Ectodermal cell (in vitro differentiated cells): ENCODE measurements at regions not wholly inside any gene's neighbourhood (a gene's known extent, or its start where the extent isn't known, plus 50 kb on each side); places are given as distances from the start of the nearest gene placed in this dataset.

ENCODE experiments used
- H3K27ac ChIP-seq: 2 replicates; pipeline ENCODE4 v1.7.0; 2013; ENCODE audit warnings: mild to moderate bottlenecking, low read depth, low read length; ENCODE audit not compliant: insufficient read depth, poor library complexity, severe bottlenecking
- H3K27me3 ChIP-seq: 2 replicates; pipeline ENCODE4 v1.7.0; 2013; ENCODE audit warnings: mild to moderate bottlenecking, low read length; ENCODE audit not compliant: insufficient read depth, control insufficient read depth, poor library complexity, severe bottlenecking
- H3K36me3 ChIP-seq: one replicate; pipeline ENCODE4 v1.7.0; 2013; ENCODE audit warnings: low read length; ENCODE audit not compliant: control insufficient read depth, insufficient read depth
- H3K4me1 ChIP-seq: one replicate; pipeline ENCODE4 v1.7.0; 2013; ENCODE audit warnings: low read length; ENCODE audit not compliant: control insufficient read depth, insufficient read depth
- H3K4me3 ChIP-seq: 2 replicates; pipeline ENCODE4 v1.7.0; 2013; ENCODE audit warnings: low read depth, low read length, control low read depth; ENCODE audit not compliant: insufficient read depth
- H3K9me3 ChIP-seq: 2 replicates; pipeline ENCODE4 v1.7.0; 2013; ENCODE audit warnings: mild to moderate bottlenecking, low read length, moderate library complexity; ENCODE audit not compliant: control insufficient read depth
- WGBS, 2 experiments: methylation state at CpG; one replicate each; pipeline ENCODE4 v1.1.7; 2013; ENCODE audit warnings: missing lambda C conversion rate in 2 of 2; 5-methylcytosine and 5-hydroxymethylcytosine counted together

GRCh38 chr12:85352016-85352415, 72.0 kb downstream of the ALX1 start:
- Histone ChIP-seq H3K27ac (no peak overlapping the region), H3K4me3 (no peak overlapping the region), H3K36me3 (no peaks in the 10 kb centered on the region), H3K27me3 (no peaks in the 10 kb centered on the region), H3K9me3 (no peaks in the 10 kb centered on the region), H3K4me1 (no peaks in the 10 kb centered on the region)

DNA sequence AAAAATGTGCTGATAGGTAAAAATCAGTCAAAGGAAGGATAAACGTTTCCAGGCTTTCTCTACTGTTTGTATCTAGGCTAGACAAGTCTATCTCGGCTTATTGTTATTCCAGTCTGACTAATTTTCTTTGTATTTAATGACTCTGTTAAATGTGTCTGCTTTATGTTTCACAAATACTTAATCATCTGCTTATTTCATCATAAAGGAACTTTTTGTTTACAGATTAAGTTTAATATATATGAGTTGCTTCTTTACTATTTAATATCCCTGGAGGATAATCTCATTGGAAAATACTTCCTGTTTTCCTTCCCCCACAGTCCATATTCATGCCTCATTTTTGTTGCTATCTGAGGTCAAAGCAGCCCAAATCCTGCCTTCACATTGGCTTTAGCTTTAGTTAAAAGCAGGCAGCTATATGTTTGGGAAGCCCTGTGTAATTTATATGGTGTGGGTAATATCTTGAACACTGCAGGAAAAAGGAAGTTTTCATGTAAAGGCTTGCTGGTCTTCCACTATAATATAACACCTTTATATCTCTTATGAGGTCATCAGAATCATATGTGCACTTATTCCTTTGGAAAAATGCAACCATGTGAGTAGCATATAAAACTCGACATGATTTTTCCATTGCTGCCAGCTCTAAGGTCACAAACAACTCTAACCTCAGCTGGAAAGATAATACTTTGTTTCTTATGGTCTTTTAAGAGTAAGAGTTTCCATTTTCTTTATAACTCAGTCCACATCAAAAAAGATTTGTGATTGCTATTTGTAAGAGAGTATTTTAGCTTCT, 76.8 kb downstream of the ALX1 start:
- H3K4me1 ChIP-seq, result no peaks in the 10 kb centered on the region
- no peak overlapping the region for H3K27ac ChIP-seq
- H3K27me3 ChIP-seq, result no peaks in the 10 kb centered on the region
- H3K36me3 ChIP-seq, result no peaks in the 10 kb centered on the region
- no peaks in the 10 kb centered on the region for H3K9me3 ChIP-seq
- WGBS, 2 experiments, result 84 to 92% methylated on average over 2 to 3 of the region's 3 CpGs
- H3K4me3 ChIP-seq, result no peak overlapping the region

- H3K36me3 ChIP-seq, result no peaks in the 10 kb centered on the region
- no CpG with 5 or more reads among the region's 1 CpG for WGBS, 2 experiments
- no peaks in the 10 kb centered on the region for H3K9me3 ChIP-seq
- no peak overlapping the region for H3K4me3 ChIP-seq
- no peaks in the 10 kb centered on the region for H3K4me1 ChIP-seq
- no peaks in the 10 kb centered on the region for H3K27me3 ChIP-seq
- no peak overlapping the region for H3K27ac ChIP-seq
Measured at GRCh38 chr12:85357609-85358008, 77.6 kb downstream of the ALX1 start.

DNA sequence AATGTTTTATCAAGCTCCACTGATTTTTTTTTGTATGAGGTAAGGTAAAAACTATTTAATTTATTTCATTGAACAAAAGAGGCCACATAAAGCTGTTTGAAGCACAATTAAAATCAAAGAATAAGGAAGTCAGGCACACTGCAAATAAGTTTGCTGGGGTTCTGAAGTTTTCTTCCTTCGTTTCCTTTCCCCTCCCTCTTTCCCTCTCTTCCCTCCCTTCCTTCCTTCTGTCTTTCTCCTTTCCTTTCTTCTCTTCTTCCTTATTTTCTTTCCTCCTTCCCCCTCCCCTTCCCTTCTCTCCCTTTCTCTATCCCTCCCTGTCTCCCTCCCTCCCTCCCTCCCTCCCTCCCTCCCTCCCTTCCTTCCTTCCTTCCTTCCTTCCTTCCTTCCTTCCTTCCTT, 78.7 kb downstream of the ALX1 start:
- Histone ChIP-seq H3K27me3 (no peaks in the 10 kb centered on the region), H3K9me3 (no peaks in the 10 kb centered on the region), H3K27ac (no peak overlapping the region), H3K36me3 (no peaks in the 10 kb centered on the region), H3K4me3 (no peak overlapping the region), H3K4me1 (no peaks in the 10 kb centered on the region)
- 79 to 87% methylated on average over 1 of the region's 1 CpG for WGBS, 2 experiments

DNA sequence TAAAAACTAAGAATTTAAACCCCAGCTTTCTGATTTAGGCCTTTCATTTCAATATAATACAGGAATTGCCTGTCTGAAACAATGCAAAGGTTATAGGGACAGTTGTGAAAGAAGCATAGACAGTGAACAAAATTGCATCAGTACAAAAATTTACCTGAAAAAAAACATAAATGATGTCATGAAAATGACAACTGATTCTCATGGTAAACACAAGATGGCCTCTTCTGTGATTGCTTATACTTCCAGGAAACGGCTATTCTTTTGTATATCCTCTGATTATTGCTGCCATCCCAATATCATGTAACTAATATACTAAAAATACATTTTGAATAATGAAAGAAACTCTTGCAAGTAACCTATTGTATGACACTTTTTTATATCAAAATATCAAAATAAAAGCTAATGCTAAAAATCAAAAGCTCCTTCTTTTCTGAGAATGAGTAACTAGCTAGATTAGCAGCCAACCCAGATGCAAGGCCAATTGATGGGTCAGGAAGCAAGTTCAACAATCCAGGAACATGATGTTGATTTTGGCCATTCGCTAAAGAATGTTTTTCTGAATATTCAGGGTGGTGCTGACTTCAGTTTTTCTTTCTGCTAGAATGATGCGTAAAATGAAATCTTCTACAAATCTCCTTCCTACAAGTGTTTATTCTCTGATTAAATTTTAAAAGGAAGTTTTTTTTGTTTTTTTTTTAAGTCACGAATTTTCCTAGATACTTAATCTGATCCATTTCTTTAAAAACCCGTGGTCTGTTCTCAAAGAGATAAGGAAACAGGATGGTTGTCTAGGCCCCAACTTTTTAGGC, 83.6 kb downstream of the ALX1 start:
- WGBS, 2 experiments, result 94 to 97% methylated on average over 3 to 4 of the region's 5 CpGs
- Histone ChIP-seq H3K4me3 (no peak overlapping the region), H3K9me3 (no peaks in the 10 kb centered on the region), H3K27ac (no peak overlapping the region), H3K27me3 (no peaks in the 10 kb centered on the region), H3K36me3 (no peaks in the 10 kb centered on the region), H3K4me1 (no peaks in the 10 kb centered on the region)

GRCh38 chr12:85367936-85368335, 87.9 kb downstream of the ALX1 start:
- WGBS, 2 experiments, result 92 to 100% methylated on average over 1 to 2 of the region's 2 CpGs
- Histone ChIP-seq H3K36me3 (no peaks in the 10 kb centered on the region), H3K27ac (no peak overlapping the region), H3K9me3 (no peaks in the 10 kb centered on the region), H3K4me1 (no peaks in the 10 kb centered on the region), H3K27me3 (no peaks in the 10 kb centered on the region), H3K4me3 (no peak overlapping the region)

GRCh38 chr12:85369365-85370154, 89.5 kb downstream of the ALX1 start:
- H3K9me3 ChIP-seq, result no peaks in the 10 kb centered on the region
- no peak overlapping the region for H3K4me3 ChIP-seq
- 90 to 92% methylated on average over 2 to 3 of the region's 4 CpGs for WGBS, 2 experiments
- H3K27me3 ChIP-seq, result no peaks in the 10 kb centered on the region
- no peaks in the 10 kb centered on the region for H3K36me3 ChIP-seq
- no peaks in the 10 kb centered on the region for H3K4me1 ChIP-seq
- H3K27ac ChIP-seq, result no peak overlapping the region

DNA sequence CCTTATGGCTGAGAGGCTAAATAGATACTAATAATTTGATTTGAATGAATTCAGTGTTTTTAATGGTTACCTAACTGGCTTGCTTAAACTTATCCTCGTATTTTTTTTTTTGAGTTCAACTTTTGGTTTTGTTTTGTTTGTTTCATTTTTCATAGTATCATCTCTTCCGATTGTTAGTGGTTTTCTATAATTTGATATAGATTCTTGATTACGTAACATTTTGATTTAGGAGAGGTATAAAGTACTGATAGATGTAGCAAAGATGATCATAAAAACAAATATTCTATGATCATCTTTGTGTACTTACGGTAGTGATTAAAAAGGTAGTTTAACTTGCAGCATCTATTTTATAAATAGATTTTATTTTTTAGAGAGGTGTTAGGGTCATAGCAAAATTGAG, 93.0 kb downstream of the ALX1 start:
- Histone ChIP-seq H3K27ac (no peak overlapping the region), H3K36me3 (no peaks in the 10 kb centered on the region), H3K4me1 (no peaks in the 10 kb centered on the region), H3K27me3 (no peaks in the 10 kb centered on the region), H3K4me3 (no peak overlapping the region), H3K9me3 (no peaks in the 10 kb centered on the region)
- 100% methylated on average over 3 to 4 of the region's 4 CpGs for WGBS, 2 experiments

DNA sequence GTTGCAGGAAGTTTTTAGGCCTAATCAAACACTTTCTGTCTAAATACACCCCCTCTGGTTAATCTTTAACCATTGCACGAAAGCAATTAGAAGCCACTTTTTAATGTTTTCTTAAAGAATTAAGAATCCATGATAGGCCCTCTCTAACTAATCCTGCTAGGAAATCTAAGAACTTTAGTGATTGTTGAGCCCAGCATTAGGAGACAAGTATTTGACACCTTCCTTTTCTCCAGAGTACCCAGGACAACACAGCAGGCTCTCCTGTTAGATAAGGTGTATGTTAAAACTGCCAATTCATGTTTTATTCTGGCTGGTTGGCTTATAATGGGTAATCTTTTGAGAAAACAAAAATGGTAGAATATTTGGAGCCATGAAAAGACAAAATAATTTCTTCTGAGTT, 95.0 kb downstream of the ALX1 start:
- Histone ChIP-seq H3K27ac (no peak overlapping the region), H3K9me3 (no peaks in the 10 kb centered on the region), H3K36me3 (no peaks in the 10 kb centered on the region), H3K4me3 (no peak overlapping the region), H3K27me3 (no peaks in the 10 kb centered on the region), H3K4me1 (no peaks in the 10 kb centered on the region)
- 86 to 88% methylated on average over 1 of the region's 1 CpG for WGBS, 2 experiments

GRCh38 chr12:85385406-85385805, 105.4 kb downstream of the ALX1 start:
- Histone ChIP-seq H3K36me3 (no peaks in the 10 kb centered on the region), H3K27me3 (no peaks in the 10 kb centered on the region), H3K4me3 (no peak overlapping the region), H3K9me3 (no peaks in the 10 kb centered on the region), H3K27ac (no peak overlapping the region), H3K4me1 (no peaks in the 10 kb centered on the region)
